ENCODE measurements at regions not wholly inside any gene's neighbourhood (a gene's known extent, or its start where the extent isn't known, plus 50 kb on each side); places are given as distances from the start of the nearest gene placed in this dataset.

- H3K9me3 Mint-ChIP-seq: no peaks in the 10 kb centered on the region
- no peak overlapping the region for H3K27ac Mint-ChIP-seq
- no peaks in the 10 kb centered on the region for H3K36me3 Mint-ChIP-seq (ENCODE audit: low read depth)
- H3K27me3 Mint-ChIP-seq (ENCODE audit: insufficient read depth): no peaks in the 10 kb centered on the region
- no peaks in the 10 kb centered on the region for H3K4me1 Mint-ChIP-seq (ENCODE audit: low read depth)
- intact Hi-C loops (cut with micrococcal nuclease): no loop called here
- no peak overlapping the region for H3K4me3 Mint-ChIP-seq
- no peak for DNase-seq (ENCODE audit: low spot score)
Measured at GRCh38 chr5:33067291-33067690, 356.2 kb downstream of the NPR3 start.

- intact Hi-C loops (cut with micrococcal nuclease): no loop called here
- no peaks in the 10 kb centered on the region for H3K27me3 Mint-ChIP-seq (ENCODE audit: insufficient read depth)
- no peak overlapping the region for H3K4me3 Mint-ChIP-seq
- H3K36me3 Mint-ChIP-seq (ENCODE audit: low read depth): no peaks in the 10 kb centered on the region
- no peak overlapping the region for H3K27ac Mint-ChIP-seq
- H3K4me1 Mint-ChIP-seq (ENCODE audit: low read depth): no peaks in the 10 kb centered on the region
- DNase-seq (ENCODE audit: low spot score): no peak
- no peaks in the 10 kb centered on the region for H3K9me3 Mint-ChIP-seq
Measured at GRCh38 chr5:33068786-33069185, 357.7 kb downstream of the NPR3 start.

- Mint-ChIP-seq H3K36me3 (ENCODE audit: low read depth) (no peaks in the 10 kb centered on the region), H3K4me3 (no peak overlapping the region), H3K4me1 (ENCODE audit: low read depth) (no peaks in the 10 kb centered on the region), H3K9me3 (no peaks in the 10 kb centered on the region), H3K27ac (no peak overlapping the region), H3K27me3 (ENCODE audit: insufficient read depth) (no peaks in the 10 kb centered on the region)
- intact Hi-C loops (cut with micrococcal nuclease): no loop called here
- DNase-seq (ENCODE audit: low spot score): no peak
Measured at GRCh38 chr5:33072296-33072695, 361.2 kb downstream of the NPR3 start.

GRCh38 chr5:33072726-33073125, 361.6 kb downstream of the NPR3 start:
- Mint-ChIP-seq H3K4me3 (no peak overlapping the region), H3K4me1 (ENCODE audit: low read depth) (no peaks in the 10 kb centered on the region), H3K27me3 (ENCODE audit: insufficient read depth) (no peaks in the 10 kb centered on the region), H3K27ac (no peak overlapping the region), H3K36me3 (ENCODE audit: low read depth) (no peaks in the 10 kb centered on the region), H3K9me3 (no peaks in the 10 kb centered on the region)
- intact Hi-C loops (cut with micrococcal nuclease): no loop called here
- DNase-seq (ENCODE audit: low spot score): no peak

- intact Hi-C loops (cut with micrococcal nuclease): no loop called here
- H3K27ac Mint-ChIP-seq: no peak overlapping the region
- no peak overlapping the region for H3K4me3 Mint-ChIP-seq
- H3K9me3 Mint-ChIP-seq: no peaks in the 10 kb centered on the region
- H3K36me3 Mint-ChIP-seq (ENCODE audit: low read depth): no peaks in the 10 kb centered on the region
- no peaks in the 10 kb centered on the region for H3K4me1 Mint-ChIP-seq (ENCODE audit: low read depth)
- no peak for DNase-seq (ENCODE audit: low spot score)
- H3K27me3 Mint-ChIP-seq (ENCODE audit: insufficient read depth): no peaks in the 10 kb centered on the region
Measured at GRCh38 chr5:33073881-33074327, 362.8 kb downstream of the NPR3 start.

- intact Hi-C loops (cut with micrococcal nuclease): no loop called here
- Mint-ChIP-seq H3K36me3 (ENCODE audit: low read depth) (no peaks in the 10 kb centered on the region), H3K27me3 (ENCODE audit: insufficient read depth) (no peaks in the 10 kb centered on the region), H3K9me3 (no peaks in the 10 kb centered on the region), H3K4me3 (no peak overlapping the region), H3K27ac (no peak overlapping the region), H3K4me1 (ENCODE audit: low read depth) (no peaks in the 10 kb centered on the region)
- DNase-seq (ENCODE audit: low spot score): no peak
Measured at GRCh38 chr5:33074548-33074947, 363.4 kb downstream of the NPR3 start.

GRCh38 chr5:33075731-33076130, 364.6 kb downstream of the NPR3 start:
- intact Hi-C loops (cut with micrococcal nuclease): no loop called here
- no peak for DNase-seq (ENCODE audit: low spot score)
- no peaks in the 10 kb centered on the region for H3K36me3 Mint-ChIP-seq (ENCODE audit: low read depth)
- H3K4me3 Mint-ChIP-seq: no peak overlapping the region
- no peak overlapping the region for H3K27ac Mint-ChIP-seq
- no peaks in the 10 kb centered on the region for H3K27me3 Mint-ChIP-seq (ENCODE audit: insufficient read depth)
- H3K9me3 Mint-ChIP-seq: no peaks in the 10 kb centered on the region
- no peaks in the 10 kb centered on the region for H3K4me1 Mint-ChIP-seq (ENCODE audit: low read depth)

GRCh38 chr5:33079548-33079947, 361.2 kb upstream of the TARS1 start:
- Mint-ChIP-seq H3K27ac (no peak overlapping the region), H3K36me3 (ENCODE audit: low read depth) (no peaks in the 10 kb centered on the region), H3K9me3 (no peaks in the 10 kb centered on the region), H3K27me3 (ENCODE audit: insufficient read depth) (no peaks in the 10 kb centered on the region), H3K4me1 (ENCODE audit: low read depth) (no peaks in the 10 kb centered on the region), H3K4me3 (no peak overlapping the region)
- no peak for DNase-seq (ENCODE audit: low spot score)
- intact Hi-C loops (cut with micrococcal nuclease): no loop called here

- Mint-ChIP-seq H3K4me1 (ENCODE audit: low read depth) (no peaks in the 10 kb centered on the region), H3K36me3 (ENCODE audit: low read depth) (no peaks in the 10 kb centered on the region), H3K4me3 (no peak overlapping the region), H3K9me3 (no peaks in the 10 kb centered on the region), H3K27me3 (ENCODE audit: insufficient read depth) (no peaks in the 10 kb centered on the region), H3K27ac (no peak overlapping the region)
- DNase-seq (ENCODE audit: low spot score): no peak
- intact Hi-C loops (cut with micrococcal nuclease): no loop called here
Measured at GRCh38 chr5:33080287-33080686, 360.5 kb upstream of the TARS1 start.

GRCh38 chr5:33088176-33088575, 352.6 kb upstream of the TARS1 start:
- no peak overlapping the region for H3K27ac Mint-ChIP-seq
- intact Hi-C loops (cut with micrococcal nuclease): no loop called here
- DNase-seq (ENCODE audit: low spot score): no peak
- H3K4me1 Mint-ChIP-seq (ENCODE audit: low read depth): no peaks in the 10 kb centered on the region
- no peaks in the 10 kb centered on the region for H3K9me3 Mint-ChIP-seq
- no peak overlapping the region for H3K4me3 Mint-ChIP-seq
- H3K27me3 Mint-ChIP-seq (ENCODE audit: insufficient read depth): no peaks in the 10 kb centered on the region
- H3K36me3 Mint-ChIP-seq (ENCODE audit: low read depth): no peaks in the 10 kb centered on the region

GRCh38 chr5:33091571-33092363, 349.0 kb upstream of the TARS1 start:
- Mint-ChIP-seq H3K4me3 (no peak overlapping the region), H3K4me1 (ENCODE audit: low read depth) (no peaks in the 10 kb centered on the region), H3K9me3 (peaks cover 5% of the 10 kb centered on the region), H3K36me3 (ENCODE audit: low read depth) (no peaks in the 10 kb centered on the region), H3K27me3 (ENCODE audit: insufficient read depth) (no peaks in the 10 kb centered on the region), H3K27ac (no peak overlapping the region)
- intact Hi-C loops (cut with micrococcal nuclease): no loop called here
- no peak for DNase-seq (ENCODE audit: low spot score)

GRCh38 chr5:33092719-33093118, 348.0 kb upstream of the TARS1 start:
- H3K27ac Mint-ChIP-seq: no peak overlapping the region
- no peaks in the 10 kb centered on the region for H3K4me1 Mint-ChIP-seq (ENCODE audit: low read depth)
- H3K4me3 Mint-ChIP-seq: no peak overlapping the region
- no peak for DNase-seq (ENCODE audit: low spot score)
- no peaks in the 10 kb centered on the region for H3K36me3 Mint-ChIP-seq (ENCODE audit: low read depth)
- no peaks in the 10 kb centered on the region for H3K27me3 Mint-ChIP-seq (ENCODE audit: insufficient read depth)
- peaks cover 5% of the 10 kb centered on the region for H3K9me3 Mint-ChIP-seq
- intact Hi-C loops (cut with micrococcal nuclease): no loop called here

- no peaks in the 10 kb centered on the region for H3K27me3 Mint-ChIP-seq (ENCODE audit: insufficient read depth)
- H3K4me3 Mint-ChIP-seq: no peak overlapping the region
- H3K27ac Mint-ChIP-seq: no peak overlapping the region
- DNase-seq (ENCODE audit: low spot score): no peak
- no peaks in the 10 kb centered on the region for H3K36me3 Mint-ChIP-seq (ENCODE audit: low read depth)
- H3K9me3 Mint-ChIP-seq: peaks cover 35% of the 10 kb centered on the region
- H3K4me1 Mint-ChIP-seq (ENCODE audit: low read depth): no peaks in the 10 kb centered on the region
- intact Hi-C loops (cut with micrococcal nuclease): no loop called here
Measured at GRCh38 chr5:33102551-33102950, 338.2 kb upstream of the TARS1 start.

GRCh38 chr5:33105521-33105941, 335.2 kb upstream of the TARS1 start:
- Mint-ChIP-seq H3K36me3 (ENCODE audit: low read depth) (no peaks in the 10 kb centered on the region), H3K4me1 (ENCODE audit: low read depth) (no peaks in the 10 kb centered on the region), H3K27me3 (ENCODE audit: insufficient read depth) (no peaks in the 10 kb centered on the region), H3K9me3 (peaks cover 34% of the 10 kb centered on the region), H3K4me3 (no peak overlapping the region), H3K27ac (no peak overlapping the region)
- no peak for DNase-seq (ENCODE audit: low spot score)
- intact Hi-C loops (cut with micrococcal nuclease): no loop called here

Measured in activated T-helper 1 cell treated with anti-CD3 and anti-CD28 coated beads, Interleukin-12 subunit alpha, Interleukin-12 subunit beta, Interleukin-2, Interleukin-4 antibody, amounts not matched to agents 30 ng/mL and 10 ng/mL and 1 ng/mL, durations not matched to agents 14 hours and 24 hours and 36 hours (primary cell).